ENCODE measurements at regions not wholly inside any gene's neighbourhood (a gene's known extent, or its start where the extent isn't known, plus 50 kb on each side); places are given as distances from the start of the nearest gene placed in this dataset.

DNA sequence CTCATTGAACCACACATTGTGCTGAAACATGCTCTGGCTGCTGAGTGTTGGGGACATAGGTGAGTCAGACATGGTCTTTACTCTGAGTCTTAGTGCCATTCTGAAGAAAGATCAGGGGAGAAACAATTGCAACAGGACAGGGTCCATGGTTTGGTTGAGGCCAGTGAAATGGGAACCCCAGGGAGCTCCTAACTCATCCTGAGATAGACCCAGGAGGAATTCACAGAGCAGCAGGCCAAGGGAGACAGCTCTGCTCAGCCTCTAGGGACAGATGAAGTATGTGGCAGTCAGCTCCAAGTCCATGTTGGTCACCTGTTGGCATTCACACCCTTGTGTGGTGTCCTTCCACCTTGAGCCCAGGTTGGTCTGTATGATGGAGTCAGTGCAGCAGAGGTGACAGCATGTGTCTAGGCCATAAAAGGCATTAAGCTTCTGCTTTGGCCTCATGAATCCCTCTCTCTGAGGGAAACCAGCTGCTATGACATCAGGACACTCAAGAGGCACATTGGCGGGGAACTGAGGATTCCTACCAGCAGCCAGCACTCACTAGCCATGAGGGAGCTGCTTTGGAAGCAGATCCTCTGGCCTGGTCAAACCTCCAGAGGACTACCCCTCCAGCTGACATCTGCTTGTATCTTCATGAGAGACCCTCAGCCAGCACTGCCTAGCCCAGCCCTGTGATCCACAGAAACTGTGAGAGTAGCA lies 50.3 kb upstream of the MYEOV start:
- TF ChIP-seq, protein P1, sequence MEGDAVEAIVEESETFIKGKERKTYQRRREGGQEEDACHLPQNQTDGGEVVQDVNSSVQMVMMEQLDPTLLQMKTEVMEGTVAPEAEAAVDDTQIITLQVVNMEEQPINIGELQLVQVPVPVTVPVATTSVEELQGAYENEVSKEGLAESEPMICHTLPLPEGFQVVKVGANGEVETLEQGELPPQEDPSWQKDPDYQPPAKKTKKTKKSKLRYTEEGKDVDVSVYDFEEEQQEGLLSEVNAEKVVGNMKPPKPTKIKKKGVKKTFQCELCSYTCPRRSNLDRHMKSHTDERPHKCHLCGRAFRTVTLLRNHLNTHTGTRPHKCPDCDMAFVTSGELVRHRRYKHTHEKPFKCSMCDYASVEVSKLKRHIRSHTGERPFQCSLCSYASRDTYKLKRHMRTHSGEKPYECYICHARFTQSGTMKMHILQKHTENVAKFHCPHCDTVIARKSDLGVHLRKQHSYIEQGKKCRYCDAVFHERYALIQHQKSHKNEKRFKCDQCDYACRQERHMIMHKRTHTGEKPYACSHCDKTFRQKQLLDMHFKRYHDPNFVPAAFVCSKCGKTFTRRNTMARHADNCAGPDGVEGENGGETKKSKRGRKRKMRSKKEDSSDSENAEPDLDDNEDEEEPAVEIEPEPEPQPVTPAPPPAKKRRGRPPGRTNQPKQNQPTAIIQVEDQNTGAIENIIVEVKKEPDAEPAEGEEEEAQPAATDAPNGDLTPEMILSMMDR (IDR thresholded peaks at IDR 0.05; ENCODE audit: low read depth, low read length), result no peak
- no peak for TF ChIP-seq EZH2phosphoT487 (IDR thresholded peaks at IDR 0.05; ENCODE audit: low read depth)
